Endothelial cell of umbilical vein (primary cell): ENCODE measurements at regions not wholly inside any gene's neighbourhood (a gene's known extent, or its start where the extent isn't known, plus 50 kb on each side); places are given as distances from the start of the nearest gene placed in this dataset.

Experiments used
- BruUV-seq: library from RNA; stranded (reverse); fragments of 400-500 nt; replicated peaks from 2 replicates; lab custom pipeline; 2021; lab: Mats Ljungman, UMichigan
- CTCF ChIA-PET: fragments of 300-600, 350-600 bp; sonication (Branson Sonifier 250); formaldehyde crosslinking; loops from one replicate; lab custom pipeline; 2021; ENCODE audit warnings: antibody characterized with exemption, inconsistent platforms; lab: Charles Lee
- POLR2A ChIA-PET: fragments of 300-600, 350-600 bp; sonication (Branson Sonifier 250); formaldehyde crosslinking; loops from one replicate; lab custom pipeline; 2021; ENCODE audit warnings: antibody characterized with exemption, inconsistent platforms; lab: Charles Lee
- DNase-seq: peaks from one replicate; pipeline ENCODE4 v3.0.0-alpha.2; 2011; ENCODE audit warnings: low read depth, low spot score
- FAIRE-seq: peaks from 2 replicates; lab custom pipeline; 2011; peaks lifted over from hg19 to GRCh38; lab: Jason Lieb, UNC
- H2AFZ ChIP-seq: 2 replicates; pipeline ENCODE4 v1.6.0; 2012; ENCODE audit warnings: low read depth, low read length, control low read depth, inconsistent platforms
- H3K27ac ChIP-seq: 2 replicates; pipeline ENCODE4 v1.5.1; 2011; ENCODE audit warnings: low read depth, mild to moderate bottlenecking, control low read depth, low read length, moderate library complexity; ENCODE audit not compliant: insufficient read depth
- H3K27me3 ChIP-seq, 2 experiments: 2 replicates each; pipeline versions ENCODE4 v1.6.0 to v1.6.1; 2011; ENCODE audit warnings: low read length in 2 of 2, mixed read lengths in 1 of 2; ENCODE audit not compliant: control insufficient read depth in 2 of 2, insufficient read depth in 2 of 2
- H3K36me3 ChIP-seq, 2 experiments: 2 replicates in 1 of 2; 3 replicates in 1 of 2; pipeline ENCODE4 v1.5.1; 2011; ENCODE audit warnings: low read length in 2 of 2, mild to moderate bottlenecking in 1 of 2, moderate library complexity in 1 of 2; ENCODE audit not compliant: control insufficient read depth in 2 of 2, insufficient read depth in 2 of 2; ENCODE audit errors: extremely low read depth in 1 of 2
- H3K4me1 ChIP-seq: 3 replicates; pipeline ENCODE4 v1.5.1; 2011; ENCODE audit warnings: mild to moderate bottlenecking, low read length; ENCODE audit not compliant: control insufficient read depth, insufficient read depth; ENCODE audit errors: extremely low read depth
- H3K4me2 ChIP-seq: 2 replicates; pipeline ENCODE4 v1.6.1; 2011; ENCODE audit warnings: low read length, control low read depth, mixed read lengths; ENCODE audit not compliant: insufficient read depth
- H3K4me3 ChIP-seq, 3 experiments: fragments of 200-600 bp in 1 of 3; sonication (generic), shearing (Covaris generic) in 1 of 3; replicated peaks in 1 of 3; 2 replicates each; pipeline ENCODE4 v1.5.1; 2011 to 2016; ENCODE audit warnings: control low read depth in 3 of 3, low read length in 3 of 3, mild to moderate bottlenecking in 2 of 3, inconsistent platforms in 1 of 3, low read depth in 1 of 3, moderate library complexity in 1 of 3; ENCODE audit not compliant: insufficient read depth in 1 of 3
- H3K79me2 ChIP-seq: 2 replicates; pipeline ENCODE4 v1.6.0; 2012; ENCODE audit warnings: low read length, inconsistent platforms; ENCODE audit not compliant: control insufficient read depth, insufficient read depth
- H3K9ac ChIP-seq: replicated peaks from 2 replicates; pipeline ENCODE3; 2011; ENCODE audit warnings: low read length, control low read depth; ENCODE audit not compliant: insufficient read depth; ENCODE audit errors: extremely low read depth
- H3K9me1 ChIP-seq: replicated peaks from 3 replicates; pipeline ENCODE4 v1.6.0; 2011; ENCODE audit warnings: mild to moderate bottlenecking, low read length; ENCODE audit not compliant: control insufficient read depth, insufficient read depth; ENCODE audit errors: extremely low read depth
- H3K9me3 ChIP-seq: replicated peaks from 2 replicates; pipeline ENCODE4 v1.5.1; 2012; ENCODE audit warnings: low read length, inconsistent platforms; ENCODE audit not compliant: control insufficient read depth, insufficient read depth
- H4K20me1 ChIP-seq: replicated peaks from 2 replicates; pipeline ENCODE3; 2011; ENCODE audit warnings: mild to moderate bottlenecking, low read length; ENCODE audit not compliant: control insufficient read depth, insufficient read depth; ENCODE audit errors: extremely low read depth
- CTCF ChIP-seq, 2 donors: IDR thresholded peaks; 1 replicate in 1 of 2; 2 replicates in 1 of 2; pipeline ENCODE4 v1.5.1; 2011; ENCODE audit warnings: low read length in 2 of 2, mild to moderate bottlenecking in 2 of 2, moderate library complexity in 2 of 2, control low read depth in 1 of 2, inconsistent platforms in 1 of 2, low read depth in 1 of 2; ENCODE audit not compliant: insufficient read depth in 1 of 2; ENCODE audit errors: extremely low read depth in 1 of 2
- FOS ChIP-seq: IDR thresholded peaks from 2 replicates; pipeline ENCODE4 v1.6.1; 2011; ENCODE audit warnings: mild to moderate bottlenecking, low read length, moderate library complexity, borderline replicate concordance; ENCODE audit not compliant: insufficient read depth
- JUN ChIP-seq: IDR thresholded peaks from 2 replicates; pipeline ENCODE4 v1.6.1; 2011; ENCODE audit warnings: borderline replicate concordance, low read depth; ENCODE audit not compliant: insufficient read length, insufficient read depth
- POLR2A ChIP-seq: IDR thresholded peaks from 2 replicates; pipeline ENCODE4 v1.6.1; 2012; ENCODE audit warnings: low read depth, mild to moderate bottlenecking, control low read depth, low read length
- POLR2AphosphoS5 ChIP-seq: IDR thresholded peaks from 2 replicates; pipeline ENCODE4 v1.6.1; 2012; ENCODE audit warnings: low read depth, mild to moderate bottlenecking, control low read depth, low read length, moderate library complexity; ENCODE audit not compliant: insufficient read depth
- dilution Hi-C: fragments of 300-500 bp; cut with MboI; formaldehyde crosslinking; loops from one replicate; pipeline ENCODE4 v1.15.0; 2019; ENCODE audit warnings: low sequenced_read_pairs; ENCODE audit not compliant: extremely low pct_ligation_motif_present
- intact Hi-C: fragments of 100-400 bp; cut with micrococcal nuclease; formaldehyde crosslinking; loops from one replicate; pipeline ENCODE4 v1.10.0; 2022
- TF ChIP-seq, protein P1 (sequence below): IDR thresholded peaks from 2 replicates; pipeline ENCODE4 v1.6.1; 2011; ENCODE audit not compliant: insufficient read depth, insufficient read length

DNA sequence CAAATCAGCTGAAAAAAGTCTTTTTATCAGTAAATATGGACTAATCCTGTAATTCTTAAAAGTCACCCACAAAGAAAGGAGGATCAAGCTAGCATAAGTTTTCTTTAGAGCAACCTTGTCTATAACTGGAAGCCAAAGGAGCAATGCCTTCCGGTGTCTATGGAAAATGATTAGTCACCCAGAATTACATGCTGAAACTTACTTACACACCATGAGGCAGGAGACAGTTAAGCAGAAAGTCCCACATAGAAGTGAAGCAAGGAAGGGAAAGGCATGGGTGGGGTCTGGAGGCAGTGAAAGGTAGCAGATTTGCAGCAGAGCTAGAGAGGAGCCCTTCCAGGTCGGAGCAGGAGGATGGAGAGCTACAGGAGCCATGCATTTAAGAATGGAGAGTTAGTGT is 153.7 kb upstream of the RIPOR2 start:
- TF ChIP-seq POLR2A, result no peak
- TF ChIP-seq JUN, result peak; percentile 54
- peak; percentile 50 for TF ChIP-seq FOS
- no peak for TF ChIP-seq POLR2AphosphoS5
- TF ChIP-seq, protein P1, sequence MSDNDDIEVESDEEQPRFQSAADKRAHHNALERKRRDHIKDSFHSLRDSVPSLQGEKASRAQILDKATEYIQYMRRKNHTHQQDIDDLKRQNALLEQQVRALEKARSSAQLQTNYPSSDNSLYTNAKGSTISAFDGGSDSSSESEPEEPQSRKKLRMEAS, result no peak
- TF ChIP-seq CTCF (IDR thresholded peaks at IDR 0.05; ENCODE audit: extremely low read depth in 1 of 2, insufficient read depth in 1 of 2, low read depth in 1 of 2, low read length in 2 of 2), result no peak
- CTCF ChIA-PET, result interaction anchor here (0.9 to 1.2 kb wide), 2 partner anchors 20 to 49 kb away, joined by 3 to 4 read pairs; no protein-coding TSS in a partner anchor
- DNase-seq, result peak; percentile 76

More for the DNA sequence above, 153.7 kb upstream of the RIPOR2 start:
- Histone ChIP-seq H3K4me2 (no peak overlapping the region), H3K27ac (peak overlapping the region; percentile 65), H3K9me3 (no peaks in the 10 kb centered on the region), H3K36me3 (no peaks in the 10 kb centered on the region), H3K27me3 (no peaks in the 10 kb centered on the region), H4K20me1 (no peaks in the 10 kb centered on the region), H3K4me1 (peaks cover 46% of the 10 kb centered on the region), H3K79me2 (no peaks in the 10 kb centered on the region), H3K9me1 (no peaks in the 10 kb centered on the region), H3K4me3 (no peak overlapping the region), H3K9ac (no peak overlapping the region), H2AFZ (no peak overlapping the region)
- intact Hi-C loops (loop anchor here (2.0 to 5.0 kb wide), 3 partner anchors 39 to 312 kb away; no protein-coding TSS in a partner anchor), dilution Hi-C loops (no loop called here)
- peak; percentile 15 for FAIRE-seq
- BruUV-seq, result no TSS peak
- POLR2A ChIA-PET, result no interaction called here
